ENCODE measurements at regions not wholly inside any gene's neighbourhood (a gene's known extent, or its start where the extent isn't known, plus 50 kb on each side); places are given as distances from the start of the nearest gene placed in this dataset.

- no peak overlapping the region for H3K9ac ChIP-seq (ENCODE audit: low read depth, low read length, poor library complexity, severe bottlenecking)
- peak overlapping the region; percentile 12 for H3K4me2 ChIP-seq (ENCODE audit: low read depth, low read length, poor library complexity, severe bottlenecking)
Measured at GRCh38 chr11:88405853-88406252, 68.3 kb upstream of the CTSC start.

GRCh38 chr11:88404932-88405710 is 67.6 kb upstream of the CTSC start:
- Histone ChIP-seq H3K4me2 (ENCODE audit: low read depth, low read length, poor library complexity, severe bottlenecking) (peak overlapping the region; percentile 15), H2AFZ (ENCODE audit: low read length) (peak overlapping the region; percentile 36; the same call in 1 of the 2 replicates), H4K20me1 (ENCODE audit: insufficient read depth, low read length, poor library complexity, severe bottlenecking) (no peaks in the 10 kb centered on the region), H3K9me3 (ENCODE audit: insufficient read depth, low read depth, low read length) (no peaks in the 10 kb centered on the region), H3K36me3 (ENCODE audit: insufficient read depth, low read length) (no peaks in the 10 kb centered on the region), H3K4me3 (ENCODE audit: low read length, poor library complexity, severe bottlenecking) (no peak overlapping the region), H3K4me1 (ENCODE audit: insufficient read depth, low read length, poor library complexity, severe bottlenecking) (no peaks in the 10 kb centered on the region), H3K27me3 (ENCODE audit: insufficient read depth, low read length, poor library complexity, severe bottlenecking) (no peaks in the 10 kb centered on the region), H3K79me2 (ENCODE audit: insufficient read depth, low read length) (no peaks in the 10 kb centered on the region), H3F3A (ENCODE audit: low read depth) (no peaks in the 10 kb centered on the region), H3K9me2 (replicated peaks; ENCODE audit: low read depth, low read length) (no peaks in the 10 kb centered on the region), H3K9ac (ENCODE audit: low read depth, low read length, poor library complexity, severe bottlenecking) (no peak overlapping the region)
- TF ChIP-seq, protein P1, sequence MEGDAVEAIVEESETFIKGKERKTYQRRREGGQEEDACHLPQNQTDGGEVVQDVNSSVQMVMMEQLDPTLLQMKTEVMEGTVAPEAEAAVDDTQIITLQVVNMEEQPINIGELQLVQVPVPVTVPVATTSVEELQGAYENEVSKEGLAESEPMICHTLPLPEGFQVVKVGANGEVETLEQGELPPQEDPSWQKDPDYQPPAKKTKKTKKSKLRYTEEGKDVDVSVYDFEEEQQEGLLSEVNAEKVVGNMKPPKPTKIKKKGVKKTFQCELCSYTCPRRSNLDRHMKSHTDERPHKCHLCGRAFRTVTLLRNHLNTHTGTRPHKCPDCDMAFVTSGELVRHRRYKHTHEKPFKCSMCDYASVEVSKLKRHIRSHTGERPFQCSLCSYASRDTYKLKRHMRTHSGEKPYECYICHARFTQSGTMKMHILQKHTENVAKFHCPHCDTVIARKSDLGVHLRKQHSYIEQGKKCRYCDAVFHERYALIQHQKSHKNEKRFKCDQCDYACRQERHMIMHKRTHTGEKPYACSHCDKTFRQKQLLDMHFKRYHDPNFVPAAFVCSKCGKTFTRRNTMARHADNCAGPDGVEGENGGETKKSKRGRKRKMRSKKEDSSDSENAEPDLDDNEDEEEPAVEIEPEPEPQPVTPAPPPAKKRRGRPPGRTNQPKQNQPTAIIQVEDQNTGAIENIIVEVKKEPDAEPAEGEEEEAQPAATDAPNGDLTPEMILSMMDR (conservative IDR thresholded peaks at IDR 0.05; ENCODE audit: low read length): no peak
- no peak for TF ChIP-seq EZH2phosphoT487 (IDR thresholded peaks at IDR 0.05; ENCODE audit: borderline replicate concordance)

More at GRCh38 chr11:88405853-88406252, 68.3 kb upstream of the CTSC start:
- H3K79me2 ChIP-seq (ENCODE audit: insufficient read depth, low read length): no peaks in the 10 kb centered on the region
- H3K9me3 ChIP-seq (ENCODE audit: insufficient read depth, low read depth, low read length): no peaks in the 10 kb centered on the region
- H3K9me2 ChIP-seq (replicated peaks; ENCODE audit: low read depth, low read length): no peaks in the 10 kb centered on the region
- no peaks in the 10 kb centered on the region for H3K4me1 ChIP-seq (ENCODE audit: insufficient read depth, low read length, poor library complexity, severe bottlenecking)
- no peaks in the 10 kb centered on the region for H3F3A ChIP-seq (ENCODE audit: low read depth)
- H3K27me3 ChIP-seq (ENCODE audit: insufficient read depth, low read length, poor library complexity, severe bottlenecking): no peaks in the 10 kb centered on the region
- TF ChIP-seq, protein P1 (conservative IDR thresholded peaks at IDR 0.05; ENCODE audit: low read length): no peak
- no peak for TF ChIP-seq EZH2phosphoT487 (IDR thresholded peaks at IDR 0.05; ENCODE audit: borderline replicate concordance)
- H3K36me3 ChIP-seq (ENCODE audit: insufficient read depth, low read length): no peaks in the 10 kb centered on the region
- H3K4me3 ChIP-seq (ENCODE audit: low read length, poor library complexity, severe bottlenecking): no peak overlapping the region
- no peaks in the 10 kb centered on the region for H4K20me1 ChIP-seq (ENCODE audit: insufficient read depth, low read length, poor library complexity, severe bottlenecking)
- 0 out of 2 replicates have a peak overlapping the region, but pooled peaks have one; percentile 18 for H2AFZ ChIP-seq (ENCODE audit: low read length)

GRCh38 chr11:88404391-88404790 is 66.9 kb upstream of the CTSC start:
- H3K4me3 ChIP-seq (ENCODE audit: low read length, poor library complexity, severe bottlenecking): no peak overlapping the region
- no peak overlapping the region for H3K9ac ChIP-seq (ENCODE audit: low read depth, low read length, poor library complexity, severe bottlenecking)
- H3F3A ChIP-seq (ENCODE audit: low read depth): no peaks in the 10 kb centered on the region
- H3K79me2 ChIP-seq (ENCODE audit: insufficient read depth, low read length): no peaks in the 10 kb centered on the region
- no peaks in the 10 kb centered on the region for H3K27me3 ChIP-seq (ENCODE audit: insufficient read depth, low read length, poor library complexity, severe bottlenecking)
- peak overlapping the region; percentile 15 for H3K4me2 ChIP-seq (ENCODE audit: low read depth, low read length, poor library complexity, severe bottlenecking)
- TF ChIP-seq, protein P1 (conservative IDR thresholded peaks at IDR 0.05; ENCODE audit: low read length): no peak
- no peak for TF ChIP-seq EZH2phosphoT487 (IDR thresholded peaks at IDR 0.05; ENCODE audit: borderline replicate concordance)
- peak overlapping the region; percentile 36; the same call in 1 of the 2 replicates for H2AFZ ChIP-seq (ENCODE audit: low read length)
- H4K20me1 ChIP-seq (ENCODE audit: insufficient read depth, low read length, poor library complexity, severe bottlenecking): no peaks in the 10 kb centered on the region
- H3K36me3 ChIP-seq (ENCODE audit: insufficient read depth, low read length): no peaks in the 10 kb centered on the region
- H3K4me1 ChIP-seq (ENCODE audit: insufficient read depth, low read length, poor library complexity, severe bottlenecking): no peaks in the 10 kb centered on the region
- H3K9me2 ChIP-seq (replicated peaks; ENCODE audit: low read depth, low read length): no peaks in the 10 kb centered on the region
- no peaks in the 10 kb centered on the region for H3K9me3 ChIP-seq (ENCODE audit: insufficient read depth, low read depth, low read length)

All from Loucy (cell line).